Right lung (tissue), 2 donors: ENCODE measurements at regions not wholly inside any gene's neighbourhood (a gene's known extent, or its start where the extent isn't known, plus 50 kb on each side); places are given as distances from the start of the nearest gene placed in this dataset.

Experiments
- DNase-seq, 2 donors: peaks; one replicate each; pipeline ENCODE4 v3.0.0-alpha.2; 2013

GRCh38 chr2:129887688-129888266, 91.7 kb upstream of the RAB6C start:
- no peak for DNase-seq

- no peak for DNase-seq
These were observed 91.0 kb upstream of the RAB6C start for GRCh38 chr2:129888461-129888860.

DNA sequence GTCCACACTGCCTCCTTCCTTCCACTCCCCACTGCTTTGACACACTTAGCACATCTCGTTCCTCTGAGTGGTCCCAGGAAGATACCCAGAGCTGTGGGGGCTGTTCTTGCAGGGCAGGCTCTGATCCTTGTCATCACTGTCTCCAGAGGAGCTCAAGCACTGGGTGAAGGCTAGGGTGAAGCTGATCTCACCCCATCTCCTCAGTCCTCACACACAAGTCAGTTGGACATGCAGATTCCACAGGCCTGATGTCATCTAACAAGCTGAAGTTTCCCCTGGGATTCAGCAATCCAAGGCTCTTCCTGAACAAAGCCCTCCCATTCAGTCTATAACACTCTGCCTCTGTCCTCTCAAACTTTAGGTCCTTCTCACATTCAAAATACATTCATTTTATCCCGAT, 90.6 kb upstream of the RAB6C start:
- DNase-seq, result no peak

DNA sequence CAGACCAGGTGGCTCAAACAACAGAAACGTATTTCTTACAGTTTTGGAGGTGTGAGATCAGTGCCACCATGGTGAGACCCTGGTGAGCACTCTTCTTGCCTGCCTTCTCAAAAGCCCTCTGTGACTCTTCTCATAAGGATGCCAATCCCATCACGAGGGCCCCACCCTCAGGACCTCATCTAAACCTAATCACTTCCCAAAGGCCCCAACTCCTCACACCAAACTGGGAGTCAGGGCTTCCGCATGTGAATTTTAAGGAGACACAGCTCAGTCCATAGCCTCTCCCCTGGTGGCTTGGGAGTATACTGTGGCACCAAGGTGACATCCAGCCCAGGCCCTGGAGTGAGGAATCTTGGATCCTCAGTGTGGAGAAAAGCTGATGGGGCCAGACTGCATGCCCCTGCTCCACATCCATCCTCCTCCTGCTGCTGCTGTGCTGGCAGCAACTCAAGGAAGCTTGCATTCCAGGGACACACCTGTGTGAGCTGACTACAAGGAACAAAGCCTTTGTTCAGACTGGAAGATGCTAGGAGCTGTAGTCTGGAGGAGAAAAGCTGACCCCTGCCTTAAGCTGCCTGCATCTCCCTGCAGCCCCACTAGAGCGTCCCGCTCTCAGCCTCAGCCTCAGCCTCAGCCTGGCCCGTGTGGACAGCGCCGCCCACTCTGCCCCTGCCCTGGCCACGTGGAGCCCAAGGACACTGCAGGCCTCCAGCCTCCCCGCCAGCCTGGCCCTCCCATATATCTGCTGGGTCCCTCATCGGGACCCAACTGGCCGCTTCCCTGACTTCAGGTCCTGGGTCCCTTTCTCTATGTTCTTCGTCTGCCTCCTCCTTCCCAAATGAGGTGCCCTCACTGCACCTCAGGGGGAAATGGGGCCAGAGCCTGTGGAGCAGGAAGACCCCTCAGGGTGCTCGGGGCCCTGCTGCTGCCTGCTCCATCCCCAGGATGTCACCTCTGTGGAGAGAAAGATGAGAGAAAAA, 87.8 kb upstream of the RAB6C start:
- DNase-seq, result no peak

- no peak for DNase-seq
These were observed 87.1 kb upstream of the RAB6C start for GRCh38 chr2:129892360-129892759.

DNA sequence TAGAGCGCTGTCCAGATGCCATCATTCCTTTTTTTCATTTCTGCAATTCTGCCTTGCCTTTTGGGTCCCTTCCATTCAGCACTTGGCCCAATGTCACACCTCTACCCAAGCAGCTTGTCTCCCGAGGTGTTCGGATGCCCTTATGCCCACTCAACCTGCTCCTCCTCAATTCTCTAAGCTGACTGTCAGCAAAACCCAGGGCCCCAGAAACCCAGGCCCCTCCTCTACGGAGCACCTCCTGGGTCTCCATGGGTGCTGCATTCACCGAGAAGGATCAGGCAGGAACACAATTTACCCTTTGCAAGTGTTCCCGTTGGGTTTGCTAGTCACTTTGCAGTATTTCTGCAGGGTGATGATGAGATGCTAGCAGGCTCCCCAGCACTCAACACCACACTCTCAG, 86.7 kb upstream of the RAB6C start:
- no peak for DNase-seq

GRCh38 chr2:129893244-129893643, 86.2 kb upstream of the RAB6C start:
- DNase-seq, result no peak

- no peak for DNase-seq
These were observed 84.8 kb upstream of the RAB6C start for GRCh38 chr2:129894616-129895015.

GRCh38 chr2:129895061-129895460, 84.4 kb upstream of the RAB6C start:
- no peak for DNase-seq

DNA sequence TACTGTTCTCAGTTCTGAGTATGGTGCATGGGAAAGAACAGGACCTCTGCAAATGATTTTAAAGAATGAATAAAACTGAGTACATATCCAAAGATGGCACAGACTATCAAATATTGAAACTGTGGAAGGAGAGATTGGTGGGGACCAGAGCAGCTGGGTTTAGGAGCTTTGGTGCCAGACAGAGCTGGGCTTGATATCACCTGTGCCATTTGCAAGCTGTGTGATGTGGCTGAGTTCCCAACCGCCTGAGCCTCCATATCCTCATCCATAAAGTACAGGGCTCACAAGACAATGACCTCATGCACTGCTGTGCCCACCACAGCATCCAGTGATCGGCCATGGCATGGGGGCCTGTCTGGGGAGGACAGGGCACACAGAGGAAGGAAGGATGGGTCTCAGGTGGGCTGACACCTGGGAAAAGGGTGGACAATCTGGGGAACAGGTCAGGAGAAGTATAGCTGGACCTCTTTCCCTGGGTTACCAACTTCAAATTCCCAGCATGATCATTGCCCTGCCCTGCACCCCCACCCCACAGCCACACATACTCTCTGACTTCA, 83.9 kb upstream of the RAB6C start:
- DNase-seq, result no peak

- DNase-seq, result no peak
These were observed 83.0 kb upstream of the RAB6C start for GRCh38 chr2:129896226-129897100.

DNA sequence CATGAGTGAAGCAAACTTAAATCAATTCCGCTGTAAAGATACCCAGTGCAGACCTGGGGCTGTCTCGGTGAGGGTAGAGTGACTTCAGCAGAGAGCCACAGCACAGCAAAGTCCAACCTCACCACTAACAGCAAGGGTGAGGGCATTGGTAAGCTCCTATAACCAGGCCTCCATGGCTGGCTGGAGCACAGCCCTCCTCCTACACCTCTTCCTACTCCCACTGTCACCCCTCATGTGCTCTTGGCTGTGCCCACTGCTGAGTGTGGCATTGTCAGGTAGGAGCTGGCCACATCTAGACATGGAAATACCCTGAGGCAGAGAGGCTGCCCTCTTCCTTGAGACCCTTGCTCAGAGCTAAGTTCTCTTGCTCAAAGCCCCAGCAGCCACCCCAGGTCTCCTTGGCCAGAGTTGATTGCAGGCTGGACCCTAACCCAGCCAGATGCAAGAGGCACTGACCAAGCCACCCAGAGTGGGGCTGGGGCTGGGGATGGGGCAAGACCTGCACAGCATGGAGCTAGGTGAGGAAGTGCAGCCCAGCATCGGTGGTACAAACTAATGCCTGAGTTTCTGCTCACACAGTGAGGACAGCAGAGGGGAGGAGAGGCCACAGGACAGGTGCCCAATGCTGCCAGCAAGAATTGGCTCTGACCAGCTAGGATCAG, 77.6 kb upstream of the RAB6C start:
- no peak for DNase-seq

GRCh38 chr2:129902731-129903585, 76.5 kb upstream of the RAB6C start:
- no peak for DNase-seq

DNA sequence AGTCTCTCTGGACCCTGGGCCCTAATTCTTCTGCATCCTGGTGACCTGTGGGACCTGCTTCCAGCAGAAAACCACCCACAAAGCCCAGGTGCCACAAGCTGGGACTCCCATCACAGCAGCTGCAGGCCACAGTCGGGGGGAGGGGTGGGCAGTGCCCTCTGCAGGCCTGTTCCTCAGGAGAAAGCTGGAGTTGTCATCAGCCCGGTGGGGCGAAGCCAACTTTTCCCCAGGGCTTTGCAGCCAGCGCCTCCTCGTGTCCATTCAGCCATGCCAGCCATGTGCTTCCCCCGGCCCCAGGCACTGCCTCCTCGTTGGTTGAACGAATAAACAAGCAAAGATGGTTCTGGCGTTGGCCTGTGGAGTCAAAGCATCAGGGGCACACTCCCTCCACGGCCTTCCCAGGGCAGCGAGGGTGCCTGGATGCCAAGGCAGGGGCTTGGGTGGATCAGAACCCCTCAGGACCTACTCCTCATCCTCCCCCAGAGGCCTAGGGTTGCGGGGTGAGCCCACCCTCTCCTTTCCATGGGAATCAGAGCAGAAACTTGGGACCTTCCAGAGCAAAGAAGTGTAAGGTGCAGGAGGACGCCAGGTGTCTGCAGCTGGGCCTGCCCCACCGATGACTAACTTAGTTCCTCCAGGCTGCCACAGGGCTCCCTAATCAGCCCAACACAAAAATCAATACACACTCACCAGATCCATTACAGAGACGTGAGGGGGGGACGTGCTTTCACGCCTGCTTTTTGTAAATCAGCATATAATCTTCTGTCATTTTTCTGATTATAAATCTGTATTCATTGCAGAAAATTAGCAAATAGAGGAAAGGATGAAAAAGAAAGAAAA, 75.7 kb upstream of the RAB6C start:
- DNase-seq, result no peak

DNA sequence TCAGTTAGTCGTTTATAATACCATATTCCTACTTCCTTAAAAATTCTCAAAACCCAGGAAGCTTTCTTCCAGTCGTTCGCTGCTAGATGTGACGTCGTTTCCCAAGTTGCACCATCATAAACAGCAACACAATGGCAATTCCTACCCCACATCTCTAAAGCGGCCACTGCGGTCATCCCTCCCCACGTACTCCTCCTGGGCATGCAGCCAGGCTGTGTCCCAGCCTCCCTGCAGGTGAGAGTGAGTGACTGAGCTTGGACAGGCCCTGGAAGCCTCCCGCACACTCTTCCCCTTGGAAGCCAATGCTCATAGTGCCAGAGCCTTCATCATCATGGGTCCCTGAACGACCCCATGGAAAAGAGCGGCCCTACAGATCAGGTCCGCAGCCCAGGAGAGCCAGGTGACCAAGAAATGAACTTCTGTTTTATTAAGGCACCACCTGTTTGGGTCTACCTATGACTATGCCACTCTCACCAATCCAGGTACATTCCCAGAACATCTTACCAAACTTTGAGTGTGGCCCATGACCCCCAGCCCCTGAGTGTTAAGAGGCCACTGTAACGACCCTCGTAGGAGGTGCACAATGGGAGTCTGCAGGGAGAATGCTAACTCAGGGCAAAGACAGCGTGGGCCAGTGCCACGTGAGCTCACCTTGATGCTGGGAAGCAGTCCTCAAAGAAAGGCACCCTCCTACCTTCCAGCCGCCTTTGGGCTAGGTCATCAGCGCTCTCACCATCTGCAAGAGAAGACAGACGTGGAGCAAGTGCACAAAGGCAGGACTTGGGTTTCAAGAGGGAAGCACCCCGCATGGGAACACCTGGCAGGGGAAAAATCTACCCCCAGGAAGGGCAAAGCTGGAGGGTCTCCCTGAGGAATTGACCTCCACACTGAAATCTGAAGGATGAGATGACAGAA, 74.7 kb upstream of the RAB6C start:
- no peak for DNase-seq

GRCh38 chr2:129905664-129906081, 73.8 kb upstream of the RAB6C start:
- DNase-seq, result no peak

DNA sequence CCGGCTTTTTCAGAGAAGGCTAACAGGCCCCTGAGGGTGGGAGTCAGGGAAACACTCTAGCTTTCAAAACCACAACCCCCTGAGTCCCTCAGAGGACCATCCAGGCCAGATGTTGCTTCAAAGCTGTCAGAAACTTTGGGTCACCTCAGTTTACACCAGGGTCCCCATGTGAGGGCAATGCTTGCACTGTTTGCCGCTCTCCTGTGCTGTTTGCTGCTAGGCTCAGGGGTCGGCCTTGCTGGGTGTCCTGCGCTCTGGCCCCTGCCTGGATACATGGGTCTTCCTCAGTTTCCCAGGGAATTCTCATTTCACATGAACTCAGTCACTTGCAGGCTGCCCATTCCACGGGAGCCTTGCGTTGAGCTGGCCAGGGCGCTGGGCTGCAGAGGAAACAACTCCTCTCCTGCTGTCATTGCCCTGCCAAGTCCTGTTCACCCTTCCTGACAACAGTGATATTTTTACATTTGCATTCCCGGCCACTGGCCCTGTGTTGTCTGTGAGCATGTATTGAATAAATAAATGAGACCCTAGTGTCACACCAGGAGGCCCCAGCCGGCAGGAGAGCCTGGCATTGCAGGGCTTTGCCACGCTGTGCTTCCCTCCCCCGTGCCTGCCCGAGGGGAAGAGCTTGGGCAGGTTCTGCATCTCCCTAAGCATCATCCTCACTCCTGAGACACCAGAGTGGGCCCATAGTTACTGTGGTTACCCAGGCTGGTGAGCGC, 73.2 kb upstream of the RAB6C start:
- DNase-seq, result no peak

DNA sequence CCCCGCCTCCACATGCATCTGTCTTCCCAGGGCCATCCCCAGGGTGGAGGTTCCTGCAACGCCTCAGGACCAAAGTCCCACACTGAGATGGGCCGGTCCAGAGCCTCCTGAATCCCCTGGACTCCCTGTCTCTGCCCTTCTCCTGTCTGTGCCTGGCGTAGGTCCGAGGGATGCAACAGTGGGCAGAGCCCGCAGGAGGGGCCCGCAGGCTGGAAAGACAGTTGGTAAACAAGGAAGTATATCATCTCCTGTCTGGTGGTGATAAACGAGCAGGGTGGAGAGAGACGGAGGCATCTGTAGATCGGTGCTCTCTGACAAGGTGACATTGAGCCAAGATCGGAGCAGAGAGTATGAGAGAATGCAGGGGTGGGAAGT, 72.6 kb upstream of the RAB6C start:
- DNase-seq, result no peak
